Small intestine (tissue), 7 donors: ENCODE measurements at regions not wholly inside any gene's neighbourhood (a gene's known extent, or its start where the extent isn't known, plus 50 kb on each side); places are given as distances from the start of the nearest gene placed in this dataset.
"Not testable (repeated sequence)": the region's sequence is repeated elsewhere in the genome, so short reads cannot be mapped to it uniquely, and the experiment has no call there.

ENCODE experiments used
- DNase-seq, 2 donors: peaks; one replicate each; pipeline versions ENCODE4 v3.0.0 to v3.0.0-alpha.2; 2013
- FAIRE-seq: peaks from 2 replicates; lab custom pipeline; 2012; peaks lifted over from hg19 to GRCh38; lab: Jason Lieb, UNC
- H3K27ac ChIP-seq, 3 donors: one replicate each; pipeline ENCODE4 v1.5.1; 2013; ENCODE audit warnings: low read length in 2 of 3, mild to moderate bottlenecking in 2 of 3, control low read depth in 1 of 3, inconsistent platforms in 1 of 3, low read depth in 1 of 3, moderate library complexity in 1 of 3
- H3K27me3 ChIP-seq, 3 donors: one replicate each; pipeline ENCODE4 v1.6.1; 2013; ENCODE audit warnings: low read length in 3 of 3, inconsistent platforms in 1 of 3; ENCODE audit not compliant: control insufficient read depth in 3 of 3, insufficient read depth in 3 of 3
- H3K36me3 ChIP-seq, 3 donors: one replicate each; pipeline ENCODE4 v1.6.1; 2013; ENCODE audit warnings: low read length in 3 of 3, inconsistent platforms in 1 of 3, low read depth in 1 of 3, mild to moderate bottlenecking in 1 of 3, moderate library complexity in 1 of 3; ENCODE audit not compliant: control insufficient read depth in 3 of 3, insufficient read depth in 2 of 3
- H3K4me1 ChIP-seq, 3 donors: one replicate each; pipeline ENCODE4 v1.6.1; 2013; ENCODE audit warnings: low read length in 2 of 3, inconsistent platforms in 1 of 3, low read depth in 1 of 3, mild to moderate bottlenecking in 1 of 3, moderate library complexity in 1 of 3; ENCODE audit not compliant: control insufficient read depth in 3 of 3, insufficient read depth in 2 of 3
- H3K4me3 ChIP-seq, 3 donors: one replicate each; pipeline ENCODE4 v1.5.1; 2013; ENCODE audit warnings: low read length in 3 of 3, control low read depth in 1 of 3, inconsistent platforms in 1 of 3, low read depth in 1 of 3, mild to moderate bottlenecking in 1 of 3, moderate library complexity in 1 of 3
- H3K9me3 ChIP-seq, 2 donors: one replicate each; pipeline ENCODE4 v1.6.1; 2013; ENCODE audit warnings: low read depth in 1 of 2, low read length in 1 of 2; ENCODE audit not compliant: control insufficient read depth in 2 of 2, insufficient read depth in 1 of 2
- WGBS, 3 donors: extraction: QIAGEN DNeasy Blood & Tissue Kit; methylation state at CpG; one replicate each; pipeline ENCODE4 v1.1.7; 2013; 5-methylcytosine and 5-hydroxymethylcytosine counted together
- donor health status: healthy with polysubstance abuse.
- donor health status: control.
- donor health status: control.
- donor health status: Bipolar disorder and iron deficiency.
- donor health status: healthy.

DNA sequence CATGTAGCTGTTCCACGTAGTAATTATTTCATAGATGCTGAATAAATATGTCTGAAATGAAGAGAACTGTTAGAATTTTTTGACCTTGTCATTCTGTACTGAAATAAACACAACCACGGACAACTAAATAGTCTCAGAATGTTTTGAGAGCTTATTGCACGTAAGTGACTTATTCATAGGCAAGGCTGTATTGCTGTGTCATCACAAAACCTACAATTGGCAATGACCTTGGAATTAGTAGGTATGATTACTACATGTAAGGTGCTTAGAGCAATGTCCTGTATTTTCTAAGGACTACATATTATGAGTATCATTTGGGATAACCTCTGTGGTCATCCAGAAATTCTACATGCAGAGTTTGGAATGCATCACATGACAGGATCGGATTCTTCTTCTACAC is 237.2 kb upstream of the PUDP start:
- no peak for DNase-seq
- Histone ChIP-seq H3K36me3 (no peaks in the 10 kb centered on the region), H3K27me3 (no peaks in the 10 kb centered on the region), H3K27ac (no peak overlapping the region), H3K4me3 (no peak overlapping the region), H3K9me3 (no peaks in the 10 kb centered on the region), H3K4me1 (no peaks in the 10 kb centered on the region)
- 74 to 79% (median 79%) methylated on average over 4 of the region's 4 CpGs for WGBS, 3 donors
- FAIRE-seq, result no peak

DNA sequence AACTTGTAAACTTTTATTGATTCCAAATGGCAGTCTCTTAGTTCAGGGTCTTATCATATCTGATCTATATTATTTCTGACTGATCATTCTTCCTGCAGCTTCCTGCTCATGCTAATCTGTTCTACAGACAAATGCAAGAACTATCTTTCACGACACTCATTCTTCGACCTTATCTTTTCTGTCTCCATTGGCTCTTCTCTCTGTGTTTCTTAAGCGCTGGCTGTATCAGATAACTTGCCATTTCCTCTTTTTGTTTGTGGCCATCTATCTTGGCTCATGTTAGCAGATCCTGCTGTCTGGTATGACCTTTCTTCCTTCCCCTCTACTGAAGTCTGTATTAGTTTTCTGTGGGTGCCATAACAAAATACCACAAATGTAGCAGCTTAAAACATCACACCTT is 230.5 kb upstream of the PUDP start:
- no peaks in the 10 kb centered on the region for H3K4me1 ChIP-seq
- no peak for DNase-seq
- H3K36me3 ChIP-seq, result no peaks in the 10 kb centered on the region
- FAIRE-seq, result no peak
- peaks cover 2 to 7% of the 10 kb centered on the region in 2 donors for H3K9me3 ChIP-seq
- WGBS, 3 donors, result 54 to 76% (median 58%) methylated on average over 3 of the region's 3 CpGs
- H3K27ac ChIP-seq, result no peak overlapping the region
- no peaks in the 10 kb centered on the region for H3K27me3 ChIP-seq
- H3K4me3 ChIP-seq, result no peak overlapping the region

DNA sequence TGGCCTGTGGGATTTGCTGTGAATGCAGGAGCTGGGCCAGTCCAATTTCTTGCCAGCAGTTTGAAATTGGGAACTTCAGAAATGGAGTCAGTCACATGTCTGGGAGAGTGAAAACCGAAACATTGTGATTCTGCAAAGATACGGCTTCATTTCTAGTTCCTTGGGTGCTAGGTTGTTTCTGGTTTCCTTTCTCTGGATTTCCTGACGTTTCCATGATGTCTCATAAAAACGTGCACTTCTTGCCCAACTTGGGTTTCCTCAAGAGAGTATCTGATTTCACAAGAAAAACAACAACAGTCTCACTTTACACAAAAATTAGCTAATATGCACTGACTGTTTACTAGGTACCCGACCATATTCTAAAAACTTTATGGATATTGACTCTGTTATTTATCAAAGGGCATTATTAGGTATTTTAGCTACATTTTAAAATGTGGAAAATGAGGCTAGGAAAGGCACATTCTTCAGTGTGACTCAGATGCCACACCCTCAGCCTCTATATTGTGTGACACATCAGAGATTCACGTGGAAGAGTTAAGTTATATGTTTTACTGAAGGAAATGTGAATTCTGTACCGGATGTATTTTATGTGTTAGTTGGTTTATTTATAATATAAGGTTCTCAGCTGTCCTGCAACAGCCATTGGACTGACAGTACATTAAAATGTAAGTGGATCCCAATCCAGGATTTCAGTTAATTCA is 225.0 kb upstream of the PUDP start:
- H3K4me3 ChIP-seq, result no peak overlapping the region
- no peak for DNase-seq
- 61 to 69% (median 66%) methylated on average over 7 of the region's 7 CpGs for WGBS, 3 donors
- no peak for FAIRE-seq
- no peaks in the 10 kb centered on the region for H3K27me3 ChIP-seq
- H3K4me1 ChIP-seq, result no peaks in the 10 kb centered on the region
- no peaks in the 10 kb centered on the region for H3K36me3 ChIP-seq
- H3K9me3 ChIP-seq, result peaks cover 2 to 7% of the 10 kb centered on the region in 2 donors
- H3K27ac ChIP-seq, result no peak overlapping the region

DNA sequence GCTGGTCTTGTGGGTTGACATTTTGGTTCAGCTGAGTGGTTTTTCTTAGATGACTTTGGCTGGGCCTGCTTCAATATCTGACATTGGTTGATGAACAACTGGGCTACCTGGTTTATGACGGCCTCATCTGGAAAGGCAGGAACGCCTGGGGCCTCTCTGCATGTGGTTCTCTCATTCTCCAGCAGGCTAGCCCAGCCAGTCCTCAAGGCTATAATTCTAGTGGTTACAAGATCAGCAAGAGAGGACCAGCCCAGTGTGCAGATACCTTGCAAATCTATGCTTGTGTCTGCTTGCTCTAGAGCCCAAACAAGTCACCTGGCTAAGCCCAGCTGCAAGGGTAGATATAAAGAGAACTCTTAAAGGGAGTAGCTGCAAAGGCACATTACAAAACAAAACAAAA is 214.2 kb upstream of the PUDP start:
- WGBS, 3 donors, result 48 to 94% (median 55%) methylated on average over 2 of the region's 2 CpGs

DNA sequence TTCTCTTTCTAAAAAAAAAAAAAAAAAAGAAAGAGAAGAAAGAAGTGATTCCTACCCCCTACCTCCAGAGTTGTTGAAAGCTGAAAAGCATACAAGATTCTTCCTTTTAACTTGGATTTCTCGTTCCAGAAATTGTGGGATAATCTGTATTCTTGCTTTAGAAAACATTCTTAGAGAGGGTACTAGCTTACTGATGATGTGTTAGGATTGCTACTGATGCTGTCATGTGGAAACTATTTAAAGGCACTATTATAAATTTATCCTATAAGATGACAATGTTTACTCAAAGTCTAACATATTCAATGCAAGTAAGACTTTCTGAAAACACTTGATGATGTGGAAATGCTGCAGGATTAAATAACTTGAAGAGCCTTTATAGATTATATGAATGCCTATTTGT is 204.0 kb upstream of the PUDP start:
- FAIRE-seq, result no peak
- H3K4me1 ChIP-seq, result no peaks in the 10 kb centered on the region
- no peak for DNase-seq
- 73 to 76% (median 75%) methylated on average over 1 of the region's 1 CpG for WGBS, 3 donors
- no peak overlapping the region for H3K27ac ChIP-seq
- no peaks in the 10 kb centered on the region for H3K27me3 ChIP-seq
- no peaks in the 10 kb centered on the region for H3K36me3 ChIP-seq
- H3K9me3 ChIP-seq, result no peaks in the 10 kb centered on the region
- H3K4me3 ChIP-seq, result no peak overlapping the region

More for the DNA sequence above, 214.2 kb upstream of the PUDP start:
- no peak overlapping the region for H3K4me3 ChIP-seq
- no peak for FAIRE-seq
- no peaks in the 10 kb centered on the region for H3K9me3 ChIP-seq
- DNase-seq, result no peak
- H3K36me3 ChIP-seq, result no peaks in the 10 kb centered on the region
- H3K27ac ChIP-seq, result no peak overlapping the region
- H3K27me3 ChIP-seq, result no peaks in the 10 kb centered on the region
- H3K4me1 ChIP-seq, result no peaks in the 10 kb centered on the region

DNA sequence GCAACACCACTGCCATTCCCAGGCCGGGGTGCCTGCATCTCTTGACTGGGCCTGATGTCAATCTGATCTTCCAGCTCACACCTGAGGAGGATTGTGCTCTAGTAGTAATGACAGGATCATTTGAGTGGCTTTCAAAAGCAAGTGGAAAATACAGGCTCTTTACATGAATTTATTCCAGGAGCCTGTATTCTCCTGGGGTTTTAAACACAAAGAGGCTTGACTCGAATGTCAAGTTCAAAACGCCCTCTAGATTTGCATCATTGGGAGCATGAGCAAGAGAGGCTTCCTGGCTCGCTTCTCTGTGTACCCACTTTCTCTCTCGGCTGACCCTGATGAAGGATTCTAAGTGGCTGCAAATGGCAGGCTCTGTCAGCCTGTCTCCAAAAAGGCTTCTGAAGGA is 199.5 kb upstream of the PUDP start:
- no peaks in the 10 kb centered on the region for H3K36me3 ChIP-seq
- WGBS, 3 donors, result 82 to 90% (median 88%) methylated on average over 5 of the region's 5 CpGs
- H3K4me1 ChIP-seq, result no peaks in the 10 kb centered on the region

DNA sequence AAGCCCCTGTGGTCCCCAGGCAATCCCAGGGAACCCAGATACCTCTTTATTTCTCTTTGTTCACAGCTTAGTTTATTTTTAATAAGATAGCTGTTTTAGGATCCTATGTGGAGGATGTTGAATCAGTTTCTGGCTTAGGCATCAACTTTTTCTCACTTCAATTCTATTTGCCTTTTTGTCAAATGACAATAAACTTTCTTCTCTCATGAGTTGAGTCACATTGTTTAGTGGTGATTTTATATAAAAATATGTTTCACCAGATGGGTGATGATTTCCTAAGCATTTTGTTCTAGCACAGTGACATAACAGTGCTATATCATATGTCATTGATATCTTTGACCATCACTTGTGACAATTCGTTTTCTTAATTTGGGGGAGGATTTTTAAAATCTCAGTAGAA is 198.1 kb upstream of the PUDP start:
- H3K4me1 ChIP-seq, result no peaks in the 10 kb centered on the region
- DNase-seq, result no peak
- no peak for FAIRE-seq
- H3K27ac ChIP-seq, result no peak overlapping the region
- H3K36me3 ChIP-seq, result no peaks in the 10 kb centered on the region
- H3K9me3 ChIP-seq, result no peaks in the 10 kb centered on the region
- H3K27me3 ChIP-seq, result no peaks in the 10 kb centered on the region
- H3K4me3 ChIP-seq, result no peak overlapping the region
- 84 to 87% (median 86%) methylated on average over 1 of the region's 1 CpG for WGBS, 3 donors

More for the DNA sequence above, 199.5 kb upstream of the PUDP start:
- Histone ChIP-seq H3K27ac (no peak overlapping the region), H3K9me3 (no peaks in the 10 kb centered on the region), H3K27me3 (no peaks in the 10 kb centered on the region), H3K4me3 (no peak overlapping the region)
- FAIRE-seq (no peak), DNase-seq (no peak)

DNA sequence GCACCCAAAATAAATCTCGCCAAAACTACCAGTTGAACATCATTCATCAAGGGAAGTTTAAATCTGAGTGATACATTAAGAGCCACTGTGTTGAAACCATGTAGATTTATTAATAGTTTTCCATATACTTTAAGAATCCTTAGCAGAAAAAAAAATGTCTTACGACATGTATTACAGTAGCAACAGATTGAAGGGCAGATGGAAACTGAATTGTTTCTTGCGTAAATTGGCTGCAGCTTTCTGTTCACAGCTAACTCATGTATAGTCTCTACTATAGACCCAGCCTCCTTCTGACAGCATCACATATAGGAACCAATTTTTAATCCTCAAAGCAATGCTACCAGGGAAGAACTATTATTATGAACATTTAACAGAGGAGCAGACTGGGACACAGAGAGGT is 195.2 kb upstream of the PUDP start:
- Histone ChIP-seq H3K27me3 (no peaks in the 10 kb centered on the region), H3K9me3 (no peaks in the 10 kb centered on the region), H3K27ac (no peak overlapping the region), H3K4me1 (no peaks in the 10 kb centered on the region), H3K36me3 (no peaks in the 10 kb centered on the region), H3K4me3 (no peak overlapping the region)
- no peak for FAIRE-seq
- WGBS, 3 donors, result 93 to 98% (median 96%) methylated on average over 3 of the region's 3 CpGs
- DNase-seq, result no peak

DNA sequence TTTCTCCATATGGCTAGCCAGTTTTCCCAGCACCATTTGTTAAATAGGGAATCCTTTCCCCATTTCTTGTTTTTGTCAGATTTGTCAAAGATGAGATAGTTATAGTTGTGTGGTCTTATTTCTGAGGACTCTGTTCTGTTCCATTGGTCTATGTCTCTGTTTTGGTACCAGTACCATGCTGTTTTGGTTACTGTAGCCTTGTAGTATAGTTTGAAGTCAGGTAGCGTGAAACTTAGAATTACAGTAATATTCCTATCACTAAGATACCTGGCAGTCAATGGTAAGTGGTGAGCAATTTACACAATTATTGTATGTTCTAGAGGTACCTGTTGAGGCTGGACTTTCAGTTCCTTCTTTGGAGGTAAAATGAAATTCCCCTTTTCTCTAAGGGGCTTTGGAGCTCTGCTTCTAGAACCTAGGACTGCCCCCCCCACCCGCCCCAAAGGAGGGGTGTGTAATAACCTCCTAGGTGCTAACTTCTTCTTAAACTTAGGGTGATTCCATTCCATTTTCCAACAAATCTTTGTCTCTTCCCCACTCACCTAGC is 187.9 kb upstream of the PUDP start:
- not testable (repeated sequence) for H3K27me3 ChIP-seq, H3K27ac ChIP-seq, FAIRE-seq, H3K4me3 ChIP-seq, H3K4me1 ChIP-seq, H3K9me3 ChIP-seq, DNase-seq, H3K36me3 ChIP-seq
- WGBS, 3 donors, result 98 to 100% (median 98%) methylated on average over 2 of the region's 2 CpGs
